Osteoblast (primary cell): ENCODE measurements at regions not wholly inside any gene's neighbourhood (a gene's known extent, or its start where the extent isn't known, plus 50 kb on each side); places are given as distances from the start of the nearest gene placed in this dataset.
A peak's percentile ranks its signal among the peaks of the same experiment; 100 is the strongest.

ENCODE experiments used
- DNase-seq: peaks from one replicate; pipeline ENCODE4 v3.0.0; 2011; ENCODE audit warnings: low spot score, mixed read lengths; ENCODE audit not compliant: insufficient read length; ENCODE audit errors: missing footprints
- H2AFZ ChIP-seq: 2 replicates; pipeline ENCODE4 v1.6.0; 2011; ENCODE audit warnings: mild to moderate bottlenecking, low read length
- H3K27ac ChIP-seq: 2 replicates; pipeline ENCODE4 v1.5.1; 2011; ENCODE audit warnings: mild to moderate bottlenecking, low read depth, low read length, moderate library complexity
- H3K27me3 ChIP-seq: 2 replicates; pipeline ENCODE4 v1.6.0; 2012; ENCODE audit warnings: mild to moderate bottlenecking, control low read depth, inconsistent platforms, low read length, moderate library complexity; ENCODE audit not compliant: insufficient read depth
- H3K36me3 ChIP-seq: 2 replicates; pipeline ENCODE4 v1.5.1; 2011; ENCODE audit warnings: mild to moderate bottlenecking, low read length, control low read depth, moderate library complexity; ENCODE audit not compliant: insufficient read depth
- H3K4me1 ChIP-seq: 2 replicates; pipeline ENCODE4 v1.5.1; 2011; ENCODE audit warnings: mild to moderate bottlenecking, low read length, control low read depth, moderate library complexity; ENCODE audit not compliant: insufficient read depth
- H3K4me2 ChIP-seq: 2 replicates; pipeline ENCODE4 v1.6.0; 2011; ENCODE audit warnings: mild to moderate bottlenecking, low read length; ENCODE audit not compliant: insufficient read depth
- H3K4me3 ChIP-seq: fragments of 200-600 bp; sonication (generic); 3 replicates; pipeline ENCODE4 v1.5.1; 2012; ENCODE audit warnings: mild to moderate bottlenecking, low read length, inconsistent platforms; ENCODE audit not compliant: insufficient read depth
- H3K79me2 ChIP-seq: 2 replicates; pipeline ENCODE4 v1.6.0; 2012; ENCODE audit warnings: mild to moderate bottlenecking, low read length, control low read depth, inconsistent platforms; ENCODE audit not compliant: insufficient read depth
- H3K9me3 ChIP-seq: 2 replicates; pipeline ENCODE4 v1.5.1; 2011; ENCODE audit warnings: low read depth, low read length, control low read depth
- H4K20me1 ChIP-seq: 2 replicates; pipeline ENCODE4 v1.6.0; 2012; ENCODE audit warnings: mild to moderate bottlenecking, low read length, control low read depth; ENCODE audit not compliant: insufficient read depth
- CTCF ChIP-seq: IDR thresholded peaks from 2 replicates; pipeline ENCODE4 v1.5.1; 2011; ENCODE audit warnings: mild to moderate bottlenecking, low read depth, low read length, moderate library complexity; ENCODE audit errors: extremely low read depth

- no peak for DNase-seq
- no peaks in the 10 kb centered on the region for H3K36me3 ChIP-seq
- no peaks in the 10 kb centered on the region for H3K9me3 ChIP-seq
- H3K4me3 ChIP-seq, result no peak overlapping the region
- H3K4me1 ChIP-seq, result peaks cover 14% of the 10 kb centered on the region
- TF ChIP-seq CTCF, result no peak
- H4K20me1 ChIP-seq, result no peaks in the 10 kb centered on the region
- H3K79me2 ChIP-seq, result no peaks in the 10 kb centered on the region
- H2AFZ ChIP-seq, result no peak overlapping the region
- no peak overlapping the region for H3K4me2 ChIP-seq
- no peaks in the 10 kb centered on the region for H3K27me3 ChIP-seq
- H3K27ac ChIP-seq, result no peak overlapping the region
Observed at GRCh38 chr20:17852323-17852722, 116.3 kb downstream of the SNX5 start.

- Histone ChIP-seq H3K4me3 (no peak overlapping the region), H3K27ac (peak overlapping the region; percentile 94), H2AFZ (no peak overlapping the region), H3K9me3 (no peaks in the 10 kb centered on the region), H3K27me3 (no peaks in the 10 kb centered on the region), H3K4me1 (peaks cover 22% of the 10 kb centered on the region), H3K36me3 (no peaks in the 10 kb centered on the region), H4K20me1 (no peaks in the 10 kb centered on the region), H3K4me2 (peak overlapping the region; percentile 6), H3K79me2 (no peaks in the 10 kb centered on the region)
- TF ChIP-seq CTCF, result no peak
- no peak for DNase-seq
Observed at GRCh38 chr20:17850684-17851026, 117.9 kb downstream of the SNX5 start.

- Histone ChIP-seq H3K4me1 (peaks cover 22% of the 10 kb centered on the region), H3K4me2 (peak overlapping the region; percentile 39), H3K27me3 (no peaks in the 10 kb centered on the region), H3K79me2 (no peaks in the 10 kb centered on the region), H4K20me1 (no peaks in the 10 kb centered on the region), H3K27ac (peak overlapping the region; percentile 94), H2AFZ (peak overlapping the region; percentile 64), H3K36me3 (no peaks in the 10 kb centered on the region), H3K4me3 (peak overlapping the region; percentile 18), H3K9me3 (no peaks in the 10 kb centered on the region)
- TF ChIP-seq CTCF, result no peak
- DNase-seq, result peak; percentile 98
Observed at GRCh38 chr20:17849901-17850683, 118.5 kb downstream of the SNX5 start.

- peak overlapping the region; percentile 39 for H3K4me2 ChIP-seq
- no peak for TF ChIP-seq CTCF
- no peak overlapping the region for H3K4me3 ChIP-seq
Observed at GRCh38 chr20:17849138-17849900, 119.3 kb downstream of the SNX5 start.

More at GRCh38 chr20:17849138-17849900, 119.3 kb downstream of the SNX5 start:
- Histone ChIP-seq H3K36me3 (no peaks in the 10 kb centered on the region), H3K9me3 (no peaks in the 10 kb centered on the region), H3K79me2 (no peaks in the 10 kb centered on the region), H3K27ac (peak overlapping the region; percentile 94), H4K20me1 (no peaks in the 10 kb centered on the region), H3K4me1 (peaks cover 22% of the 10 kb centered on the region), H3K27me3 (no peaks in the 10 kb centered on the region), H2AFZ (no peak overlapping the region)
- DNase-seq, result no peak
